Vagina (tissue), 2 donors: ENCODE measurements at regions not wholly inside any gene's neighbourhood (a gene's known extent, or its start where the extent isn't known, plus 50 kb on each side); places are given as distances from the start of the nearest gene placed in this dataset.

Experiments used
- CTCF ChIP-seq, 3 experiments: fragments of 450-650 bp in 2 of 3; fragments of 200-600 bp in 1 of 3; sonication (generic) in 1 of 3; IDR thresholded peaks; one replicate each; pipeline ENCODE4 v1.5.1; 2017 to 2019; ENCODE audit warnings: antibody characterized with exemption in 3 of 3, mild to moderate bottlenecking in 2 of 3, moderate library complexity in 2 of 3
- POLR2A ChIP-seq, 2 donors: fragments of 450-650 bp; IDR thresholded peaks; one replicate each; pipeline ENCODE4 v1.6.1; 2017; ENCODE audit warnings: antibody characterized with exemption in 2 of 2, mild to moderate bottlenecking in 2 of 2, moderate library complexity in 2 of 2
- POLR2AphosphoS5 ChIP-seq, 2 donors: sonication (generic); formaldehyde crosslinking; IDR thresholded peaks; one replicate each; pipeline ENCODE4 v1.9.0; 2017; ENCODE audit warnings: antibody characterized with exemption in 2 of 2, mild to moderate bottlenecking in 2 of 2, low read depth in 1 of 2; ENCODE audit not compliant: insufficient read depth in 1 of 2

- no peak for TF ChIP-seq CTCF (IDR thresholded peaks at IDR 0.05)
- no peak for TF ChIP-seq POLR2AphosphoS5 (IDR thresholded peaks at IDR 0.05; ENCODE audit: insufficient read depth in 1 of 2, low read depth in 1 of 2)
- no peak for TF ChIP-seq POLR2A (IDR thresholded peaks at IDR 0.05)
Measured at GRCh38 chr12:24749171-24749570, 199.7 kb downstream of the BCAT1 start.
